ENCODE measurements at regions not wholly inside any gene's neighbourhood (a gene's known extent, or its start where the extent isn't known, plus 50 kb on each side); places are given as distances from the start of the nearest gene placed in this dataset.
"Not testable (repeated sequence)": the region's sequence is repeated elsewhere in the genome, so short reads cannot be mapped to it uniquely, and the experiment has no call there.

- DNase-seq: no peak
Measured at GRCh38 chr12:4822572-4822971, 87.1 kb upstream of the KCNA1 start.

GRCh38 chr12:4824380-4824779, 85.3 kb upstream of the KCNA1 start:
- no peak for DNase-seq

DNA sequence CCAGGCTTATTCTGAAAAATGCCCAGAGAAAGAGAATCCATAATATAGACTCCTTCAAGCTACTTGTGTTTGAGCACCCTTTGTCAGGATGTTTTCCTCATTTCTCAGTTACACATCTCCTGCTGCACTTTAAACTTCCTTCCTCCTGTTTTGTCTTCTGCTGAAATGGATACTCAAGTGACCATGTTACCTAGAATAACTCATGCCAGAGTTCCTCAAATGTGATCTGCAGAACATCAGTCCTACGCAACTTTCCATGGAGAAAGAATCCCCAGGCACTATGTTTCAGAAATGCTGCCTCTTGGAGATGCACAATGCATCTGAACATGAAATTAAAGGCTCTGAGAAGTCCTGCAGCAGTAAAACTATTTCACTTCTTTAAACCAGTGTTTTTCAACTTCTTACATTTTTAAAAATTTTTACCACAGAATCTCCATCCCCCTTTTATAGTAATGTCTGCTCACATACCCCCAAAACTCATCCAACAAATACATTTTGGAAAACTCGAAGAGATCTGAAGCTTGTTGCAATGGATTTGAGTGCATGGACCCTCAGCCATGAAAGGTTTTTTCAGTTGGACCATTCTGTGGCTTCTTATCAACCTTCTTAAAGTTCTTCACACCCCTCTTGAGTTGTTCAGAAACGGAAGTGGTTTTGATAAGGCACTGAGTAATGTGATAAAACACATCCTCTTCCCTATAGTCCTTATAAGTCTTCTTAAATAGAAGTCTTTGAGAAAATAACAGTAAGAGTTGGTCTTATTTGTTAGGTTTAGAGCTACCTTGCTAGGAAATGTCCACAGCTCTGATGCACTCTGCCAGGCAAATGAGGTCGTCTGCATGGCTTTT, 84.5 kb upstream of the KCNA1 start:
- peak; percentile 29 for DNase-seq

DNA sequence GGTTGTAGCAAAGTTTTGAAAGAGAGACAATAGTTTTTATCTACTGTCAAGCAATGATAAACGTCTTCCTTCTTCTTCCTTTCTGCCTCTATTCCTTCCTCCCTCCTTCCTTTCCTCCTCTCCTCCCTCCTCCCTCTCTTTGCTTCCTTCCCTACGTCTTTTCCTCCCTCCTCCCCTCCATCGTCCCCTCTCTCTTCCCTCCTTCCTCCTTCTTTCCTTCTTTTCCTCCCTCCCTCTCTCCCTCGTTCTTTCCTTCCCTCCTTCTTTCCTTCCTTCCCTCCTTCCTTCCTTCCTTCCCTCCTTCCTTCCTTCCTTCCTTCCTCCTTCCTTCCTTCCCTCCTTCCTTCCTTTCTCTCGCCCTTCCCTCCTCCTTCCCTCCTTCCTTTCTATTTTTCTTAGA, 82.8 kb upstream of the KCNA1 start:
- DNase-seq: no peak

DNA sequence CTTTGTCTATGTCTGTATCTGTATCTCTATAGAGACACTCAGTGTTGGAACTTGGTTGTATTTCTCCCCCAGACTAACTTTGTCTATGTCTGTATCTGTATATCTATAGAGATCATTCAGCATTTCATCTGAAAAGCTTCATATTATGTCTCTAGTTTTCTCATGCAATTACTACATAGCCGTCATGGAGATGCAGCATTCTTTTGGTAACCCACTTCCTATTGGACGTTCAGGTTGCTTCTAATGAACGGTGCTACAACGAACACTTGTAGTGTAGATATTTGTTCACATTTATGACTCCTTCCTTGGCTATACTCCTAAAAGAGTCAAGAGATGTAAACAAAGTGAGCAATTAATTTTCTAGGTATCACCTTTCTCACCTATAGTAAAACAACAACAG, 81.5 kb upstream of the KCNA1 start:
- no peak for DNase-seq

DNA sequence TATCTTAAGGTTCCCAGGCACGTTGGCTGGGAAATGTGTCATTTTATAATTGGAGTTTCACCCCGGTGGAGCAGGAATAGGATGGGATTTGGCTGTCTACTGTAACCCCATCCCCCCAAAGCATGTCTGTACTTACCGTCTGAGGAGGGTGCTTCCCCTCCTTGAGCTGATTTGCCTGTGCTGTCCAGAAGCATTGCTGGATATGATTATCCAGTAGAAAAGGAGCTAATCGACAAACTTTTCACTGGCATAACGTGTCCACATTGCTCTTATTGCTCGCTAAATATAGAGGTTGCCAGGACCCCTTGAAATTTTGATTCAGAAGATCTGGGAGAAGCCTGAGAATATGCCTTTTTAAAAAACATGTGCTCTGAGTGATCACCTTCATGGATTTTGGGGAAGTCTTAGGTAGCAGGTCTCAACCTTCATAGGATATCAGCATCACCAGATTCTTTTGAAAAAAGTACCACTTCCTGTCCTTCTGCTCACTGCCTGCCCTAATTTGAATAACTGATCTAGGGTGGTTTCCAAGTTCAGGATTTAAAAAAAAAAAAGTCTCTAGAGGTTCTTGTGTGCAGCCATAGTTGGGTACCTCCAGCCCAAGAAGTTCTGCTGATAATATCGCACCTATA, 80.4 kb upstream of the KCNA1 start:
- DNase-seq: peak; percentile 53

GRCh38 chr12:4829793-4830162, 79.9 kb upstream of the KCNA1 start:
- DNase-seq: no peak

DNA sequence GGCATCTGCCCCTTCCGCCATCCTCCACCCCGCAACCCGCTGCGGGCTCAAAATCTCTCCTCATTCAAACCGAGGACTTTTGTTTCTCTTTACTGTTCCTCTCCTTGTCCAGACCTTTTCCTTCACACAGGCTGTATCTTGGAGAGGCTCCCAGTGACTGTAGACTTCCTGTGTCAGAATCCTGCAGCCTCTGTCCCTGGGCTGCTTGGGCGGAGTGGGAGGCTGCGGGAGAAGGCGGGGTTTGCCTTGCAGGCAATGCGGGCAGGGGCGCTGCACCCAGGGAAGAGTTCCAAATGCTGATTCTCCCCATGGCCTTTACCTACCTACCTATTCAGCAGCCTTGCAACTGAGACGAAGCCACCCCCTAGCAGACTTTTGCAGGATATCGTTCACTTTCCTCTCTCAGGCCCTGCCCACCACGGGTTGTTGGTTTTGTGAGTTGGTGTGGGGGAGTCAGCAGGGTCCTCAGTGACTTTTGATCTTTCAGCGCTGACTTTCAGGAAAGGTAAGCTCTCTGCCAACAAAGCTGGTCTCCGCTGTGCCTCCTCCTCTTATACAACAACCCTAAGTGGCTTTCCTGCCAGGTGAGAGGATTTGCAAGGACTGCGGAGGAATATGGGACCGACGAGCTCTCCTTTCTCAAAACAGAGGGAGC, 79.0 kb upstream of the KCNA1 start:
- no peak for DNase-seq

DNA sequence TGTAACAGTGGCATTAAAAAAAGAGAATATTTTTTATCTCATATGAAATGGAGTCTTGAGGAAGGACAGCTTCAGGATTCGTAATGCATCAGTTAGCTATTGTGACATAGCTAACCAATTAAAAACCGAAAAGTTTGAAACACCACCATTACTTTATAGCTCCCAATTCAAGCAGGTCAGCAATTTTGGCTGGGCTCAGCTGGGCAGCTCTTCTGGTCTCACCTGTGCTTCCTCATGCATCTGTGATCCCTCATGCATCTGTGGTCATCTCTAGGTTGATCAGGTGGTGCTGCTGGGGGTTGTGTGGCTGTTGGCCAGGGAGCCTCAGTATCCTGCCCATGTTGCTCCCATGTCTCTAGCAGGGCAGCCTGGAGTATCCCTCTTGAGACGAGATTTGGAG, 76.7 kb upstream of the KCNA1 start:
- DNase-seq: no peak

- no peak for DNase-seq
Measured at GRCh38 chr12:4833524-4833923, 76.2 kb upstream of the KCNA1 start.

- DNase-seq: not testable (repeated sequence)
Measured at GRCh38 chr12:4842401-4842800, 67.3 kb upstream of the KCNA1 start.

DNA sequence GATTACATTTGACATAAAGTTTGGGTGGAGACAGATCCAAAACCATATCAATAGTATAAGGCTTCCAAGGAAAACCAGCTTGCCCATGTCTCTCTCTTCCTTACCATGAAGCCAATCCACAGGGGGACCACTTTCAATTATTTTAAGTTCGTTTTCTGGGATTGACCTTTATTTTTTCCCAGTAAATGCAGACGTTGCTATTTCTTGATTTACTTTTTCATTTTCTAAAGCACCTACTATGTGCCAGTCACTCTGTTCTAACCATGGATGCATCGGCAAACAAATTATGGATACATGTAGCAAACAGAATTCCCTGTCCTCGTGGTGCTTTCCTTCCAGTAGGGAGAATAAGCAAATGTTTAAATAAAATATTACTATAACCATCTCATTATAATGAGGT, 65.8 kb upstream of the KCNA1 start:
- DNase-seq: no peak

DNA sequence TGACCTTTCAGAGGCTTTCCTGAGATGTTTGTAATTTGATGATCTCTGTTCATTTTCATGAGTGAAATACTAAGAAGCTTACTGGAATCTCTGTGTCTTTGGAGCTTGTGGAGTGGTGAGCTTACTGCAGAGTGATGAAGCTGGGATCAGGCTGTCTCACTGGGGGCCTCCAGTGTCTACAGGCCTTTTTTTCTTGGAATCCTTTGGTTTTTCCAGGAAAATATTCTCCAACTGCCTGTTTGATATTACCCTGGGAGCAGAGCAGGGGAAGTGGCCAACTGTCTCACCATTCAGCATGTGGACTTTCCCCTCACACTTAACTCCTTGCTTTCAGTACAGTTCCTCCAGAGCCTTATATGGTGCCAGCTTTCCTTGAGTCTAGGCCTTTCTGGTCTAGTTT, 62.0 kb upstream of the KCNA1 start:
- no peak for DNase-seq

GRCh38 chr12:4849115-4849541, 60.6 kb upstream of the KCNA1 start:
- DNase-seq: peak; percentile 40

DNA sequence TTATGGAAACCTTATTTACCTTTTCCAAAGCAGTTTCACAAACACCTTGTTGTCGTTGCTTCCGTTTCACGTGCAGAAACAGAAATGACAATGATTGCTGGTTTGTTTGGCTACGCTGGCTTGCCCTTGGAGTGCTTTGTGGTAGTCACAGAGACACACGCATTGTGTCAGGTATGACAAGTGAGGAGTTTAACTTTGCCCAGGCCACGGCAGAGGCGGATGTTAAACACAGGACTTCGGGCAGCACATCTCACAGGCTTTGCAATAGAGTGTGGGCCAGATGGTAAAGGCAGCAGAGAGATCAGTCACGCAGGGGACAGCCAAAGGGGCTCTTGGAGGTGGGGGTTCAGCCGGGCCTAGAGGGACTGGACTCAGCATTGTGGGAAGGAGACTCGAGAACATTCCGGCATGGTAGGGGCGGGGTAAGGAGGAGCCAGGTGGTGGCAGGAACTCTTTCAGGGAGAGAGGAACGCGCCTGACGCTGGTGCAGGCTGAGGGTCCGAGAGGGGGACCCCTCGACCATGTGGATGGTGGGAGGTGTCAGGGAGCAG, 59.8 kb upstream of the KCNA1 start:
- no peak for DNase-seq

- DNase-seq: no peak
Measured at GRCh38 chr12:4850857-4851380, 58.8 kb upstream of the KCNA1 start.

- no peak for DNase-seq
Measured at GRCh38 chr12:4852308-4852707, 57.4 kb upstream of the KCNA1 start.

DNA sequence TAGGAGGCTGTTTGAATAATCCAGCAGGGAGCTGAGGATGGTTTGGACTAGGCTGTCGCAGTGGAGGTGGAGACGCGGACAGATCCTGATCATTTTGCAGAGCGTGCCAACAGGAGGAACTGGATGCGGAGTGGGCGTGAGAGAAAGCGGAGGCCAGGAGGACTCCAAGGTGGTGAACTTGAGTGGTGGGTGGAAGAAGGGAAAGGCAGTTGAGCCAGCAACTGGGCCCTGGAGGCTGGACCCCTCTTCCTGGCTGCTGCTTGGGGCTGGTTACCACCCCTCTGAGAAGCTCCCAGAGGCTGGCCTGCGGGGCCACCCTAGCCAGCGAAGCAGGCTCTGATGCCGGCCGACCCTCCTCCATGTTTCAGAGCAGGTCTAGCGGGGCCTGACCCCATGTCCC, 56.8 kb upstream of the KCNA1 start:
- DNase-seq: no peak

DNA sequence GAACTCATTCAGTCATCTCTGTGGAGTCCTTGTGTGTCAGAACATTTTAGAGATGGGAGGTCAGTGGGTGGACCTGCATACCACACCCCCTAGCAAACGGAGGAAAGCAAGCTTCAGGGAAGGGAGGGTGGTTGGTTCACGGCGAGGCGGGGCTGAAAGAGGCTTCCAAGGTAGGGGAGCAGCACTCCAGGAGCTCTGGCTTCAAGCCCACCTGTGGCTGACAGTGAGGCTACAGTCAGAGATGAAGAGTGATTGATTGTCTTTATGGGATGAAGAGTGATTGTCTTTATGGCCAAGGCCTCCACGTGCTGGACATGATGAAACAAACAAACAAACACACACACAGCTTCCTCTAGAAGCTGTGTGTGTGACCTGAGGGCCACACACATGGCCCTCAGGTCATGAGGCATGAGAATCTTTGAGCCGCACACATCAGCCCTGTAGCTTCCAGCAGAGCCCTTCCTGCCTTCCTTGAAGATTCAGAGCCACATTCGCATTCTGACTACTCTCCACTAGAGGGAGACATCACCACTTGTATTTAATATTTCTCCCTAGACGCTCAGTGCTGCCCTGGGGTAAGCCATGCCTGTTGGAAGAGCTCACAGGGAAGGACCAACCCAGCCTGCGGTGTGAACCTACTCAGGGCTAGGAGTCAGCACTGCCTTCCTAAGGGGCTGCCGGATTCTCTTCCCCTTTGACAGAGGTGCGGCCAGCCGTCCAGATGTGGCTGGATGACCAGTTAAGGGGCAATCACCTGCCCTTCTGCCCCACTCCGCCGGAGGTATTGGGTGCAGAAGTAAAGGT, 54.4 kb upstream of the KCNA1 start:
- DNase-seq: peak; percentile 71

DNA sequence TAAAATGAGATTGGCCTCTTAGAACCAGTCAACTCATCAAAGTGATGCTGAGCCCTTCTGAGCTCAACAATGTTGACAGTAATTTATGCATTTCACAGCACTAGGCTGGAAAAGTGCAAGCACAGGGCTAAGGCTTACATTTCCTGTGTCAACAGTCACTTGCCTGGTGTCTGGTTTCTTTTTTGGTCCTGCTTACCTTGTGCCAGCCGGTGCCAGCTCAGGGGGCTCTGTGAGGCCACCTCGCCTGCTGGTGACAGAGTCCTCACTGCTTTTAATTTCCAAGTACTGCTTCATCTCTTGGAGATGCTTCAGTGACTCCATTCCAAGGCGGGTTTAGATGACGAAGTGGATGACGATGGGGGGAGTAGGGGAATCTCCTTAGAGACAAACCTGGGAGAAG, 53.1 kb upstream of the KCNA1 start:
- no peak for DNase-seq

DNA sequence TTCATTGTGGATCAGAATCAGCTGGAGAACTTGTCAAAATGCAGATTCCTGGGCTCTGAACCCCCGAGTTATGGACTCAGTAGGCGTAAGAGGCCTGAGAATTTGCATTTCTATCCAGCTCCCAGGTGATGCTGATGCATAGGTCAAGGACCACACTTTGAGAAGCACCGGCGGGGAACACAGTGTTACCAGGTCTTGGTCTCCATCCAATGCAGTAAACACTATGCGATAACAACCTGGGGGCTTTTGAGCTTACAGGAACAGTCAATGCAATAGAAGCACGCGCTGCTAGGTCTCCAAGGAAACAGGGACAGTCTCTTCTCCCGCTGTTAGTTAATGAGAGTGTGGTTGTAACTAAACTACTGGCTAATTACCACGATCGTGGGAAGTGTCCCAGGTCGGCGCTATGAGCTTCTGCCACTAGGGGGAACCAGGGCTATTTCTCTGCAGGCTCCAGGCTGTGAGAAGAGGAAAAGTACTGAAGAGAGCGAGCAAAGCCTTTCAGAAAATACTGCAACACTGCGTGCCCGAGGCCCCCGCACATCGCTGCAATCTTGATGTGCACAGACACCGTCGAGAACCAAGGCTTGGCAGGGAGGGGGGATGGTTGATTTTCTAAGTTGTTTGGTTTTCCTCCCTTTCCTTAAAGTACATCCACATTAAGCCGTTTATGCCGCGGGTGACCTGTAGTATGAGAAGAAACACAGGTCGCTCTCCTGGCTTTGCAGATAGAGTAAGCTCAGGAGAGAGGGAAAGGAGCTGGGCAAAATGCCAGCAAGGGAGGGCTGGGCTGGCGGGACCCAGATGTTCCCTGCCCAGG, 52.0 kb upstream of the KCNA1 start:
- peak; percentile 69 for DNase-seq

- DNase-seq: no peak
Measured at GRCh38 chr12:4858386-4858785, 51.3 kb upstream of the KCNA1 start.

All from CD4-positive, alpha-beta T cell treated with Interleukin-12 subunit alpha and Interleukin-12 subunit beta, for 1 hour (primary cell).